ENCODE measurements at regions not wholly inside any gene's neighbourhood (a gene's known extent, or its start where the extent isn't known, plus 50 kb on each side); places are given as distances from the start of the nearest gene placed in this dataset.

GRCh38 chr21:21730512-21730911, 732.3 kb downstream of the NCAM2 start:
- Mint-ChIP-seq H3K27me3 (ENCODE audit: insufficient read depth, unreplicated experiment) (no peaks in the 10 kb centered on the region), H3K4me3 (ENCODE audit: unreplicated experiment) (no peak overlapping the region), H3K27ac (ENCODE audit: low read depth, unreplicated experiment) (no peak overlapping the region), H3K36me3 (ENCODE audit: insufficient read depth, unreplicated experiment) (no peaks in the 10 kb centered on the region), H3K4me1 (ENCODE audit: insufficient read depth, unreplicated experiment) (peaks cover 5% of the 10 kb centered on the region), H3K9me3 (ENCODE audit: unreplicated experiment) (peaks cover 15% of the 10 kb centered on the region)
- BruUV-seq (replicated peaks) = no TSS peak
- ChIA-PET POLR2A (no interaction called here), CTCF (no interaction called here)
- no peak for TF ChIP-seq CTCF (IDR thresholded peaks at IDR 0.05; ENCODE audit: unreplicated experiment)
- intact Hi-C loops (cut with micrococcal nuclease) = no loop called here
- no peak for DNase-seq (ENCODE audit: unreplicated experiment)

DNA sequence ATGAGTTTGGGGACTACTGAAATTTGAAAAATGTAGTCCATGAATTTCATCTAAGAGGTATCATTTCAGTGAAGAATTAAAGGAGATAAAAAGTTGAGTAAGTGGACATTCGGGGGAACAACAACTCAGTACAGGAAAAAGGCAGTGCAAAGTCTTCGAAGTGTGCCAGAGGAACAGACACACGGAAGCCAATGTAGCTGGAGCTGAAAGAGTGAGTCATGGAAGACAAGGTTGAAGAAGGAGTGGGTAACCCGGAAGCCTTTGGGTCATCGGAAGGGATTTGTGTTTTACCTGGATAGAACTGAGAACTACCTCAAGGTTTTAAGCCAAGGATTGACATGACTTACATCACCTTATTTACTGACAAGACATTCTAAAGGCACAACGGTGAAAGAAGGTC, 733.4 kb downstream of the NCAM2 start:
- intact Hi-C loops (cut with micrococcal nuclease) = no loop called here
- H3K36me3 Mint-ChIP-seq (ENCODE audit: insufficient read depth, unreplicated experiment) = no peaks in the 10 kb centered on the region
- H3K9me3 Mint-ChIP-seq (ENCODE audit: unreplicated experiment) = peaks cover 15% of the 10 kb centered on the region
- ChIA-PET POLR2A (no interaction called here), CTCF (no interaction called here)
- no TSS peak for BruUV-seq (replicated peaks)
- no peak for TF ChIP-seq CTCF (IDR thresholded peaks at IDR 0.05; ENCODE audit: unreplicated experiment)
- DNase-seq (ENCODE audit: unreplicated experiment) = no peak
- H3K4me1 Mint-ChIP-seq (ENCODE audit: insufficient read depth, unreplicated experiment) = peaks cover 5% of the 10 kb centered on the region
- no peak overlapping the region for H3K4me3 Mint-ChIP-seq (ENCODE audit: unreplicated experiment)
- H3K27ac Mint-ChIP-seq (ENCODE audit: low read depth, unreplicated experiment) = no peak overlapping the region
- H3K27me3 Mint-ChIP-seq (ENCODE audit: insufficient read depth, unreplicated experiment) = no peaks in the 10 kb centered on the region

GRCh38 chr21:21734088-21734487, 735.9 kb downstream of the NCAM2 start:
- TF ChIP-seq CTCF (IDR thresholded peaks at IDR 0.05; ENCODE audit: unreplicated experiment) = no peak
- ChIA-PET POLR2A (no interaction called here), CTCF (no interaction called here)
- Mint-ChIP-seq H3K36me3 (ENCODE audit: insufficient read depth, unreplicated experiment) (no peaks in the 10 kb centered on the region), H3K4me1 (ENCODE audit: insufficient read depth, unreplicated experiment) (peaks cover 5% of the 10 kb centered on the region), H3K27ac (ENCODE audit: low read depth, unreplicated experiment) (no peak overlapping the region), H3K9me3 (ENCODE audit: unreplicated experiment) (peaks cover 13% of the 10 kb centered on the region), H3K4me3 (ENCODE audit: unreplicated experiment) (no peak overlapping the region), H3K27me3 (ENCODE audit: insufficient read depth, unreplicated experiment) (no peaks in the 10 kb centered on the region)
- BruUV-seq (replicated peaks) = no TSS peak
- intact Hi-C loops (cut with micrococcal nuclease) = no loop called here
- no peak for DNase-seq (ENCODE audit: unreplicated experiment)

GRCh38 chr21:21737186-21737585, 739.0 kb downstream of the NCAM2 start:
- POLR2A ChIA-PET = no interaction called here
- intact Hi-C loops (cut with micrococcal nuclease) = no loop called here
- Mint-ChIP-seq H3K9me3 (ENCODE audit: unreplicated experiment) (peaks cover 6% of the 10 kb centered on the region), H3K27ac (ENCODE audit: low read depth, unreplicated experiment) (no peak overlapping the region), H3K4me1 (ENCODE audit: insufficient read depth, unreplicated experiment) (peaks cover 12% of the 10 kb centered on the region), H3K4me3 (ENCODE audit: unreplicated experiment) (no peak overlapping the region), H3K27me3 (ENCODE audit: insufficient read depth, unreplicated experiment) (no peaks in the 10 kb centered on the region), H3K36me3 (ENCODE audit: insufficient read depth, unreplicated experiment) (no peaks in the 10 kb centered on the region)
- DNase-seq (ENCODE audit: unreplicated experiment) = no peak
- no peak for TF ChIP-seq CTCF (IDR thresholded peaks at IDR 0.05; ENCODE audit: unreplicated experiment)
- CTCF ChIA-PET = no interaction called here
- no TSS peak for BruUV-seq (replicated peaks)
